ENCODE measurements at regions not wholly inside any gene's neighbourhood (a gene's known extent, or its start where the extent isn't known, plus 50 kb on each side); places are given as distances from the start of the nearest gene placed in this dataset.

DNA sequence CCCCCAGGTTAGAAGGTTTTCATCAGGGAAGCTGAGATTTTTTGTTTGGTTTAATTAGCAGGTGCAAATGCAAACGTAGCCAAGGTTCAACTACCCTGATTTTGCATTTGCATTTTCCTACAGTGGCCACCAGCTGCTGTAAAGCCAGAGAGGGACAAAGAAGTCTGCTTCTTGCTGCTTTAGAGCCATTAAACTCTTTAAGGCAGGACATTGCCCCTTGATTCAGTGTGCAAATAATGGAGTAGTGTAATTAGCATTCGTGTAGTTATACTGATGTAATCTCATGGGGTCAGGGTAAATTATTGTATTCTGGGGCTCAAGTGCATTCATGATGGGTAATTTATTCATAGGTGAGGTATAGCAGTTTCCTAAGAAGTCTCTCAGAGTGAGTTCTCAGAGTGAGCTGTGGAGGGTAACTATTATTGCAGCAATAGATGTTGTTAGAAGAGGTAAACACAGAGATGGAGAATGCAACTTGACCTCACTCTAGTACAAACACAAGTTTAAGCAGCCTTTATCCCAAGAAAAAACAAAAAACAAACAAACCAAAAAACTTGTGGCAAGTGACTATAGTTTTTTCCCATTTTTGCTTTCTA is 526.5 kb downstream of the KIF4B start:
- H3K9me3 ChIP-seq (ENCODE audit: control insufficient read depth in 4 of 4, low read length in 3 of 4) = no peaks in the 10 kb centered on the region
- H3K4me3 ChIP-seq (ENCODE audit: low read depth in 1 of 3, low read length in 3 of 3) = no peak overlapping the region
- H3K36me3 ChIP-seq (ENCODE audit: control insufficient read depth in 4 of 4, insufficient read depth in 3 of 4, low read depth in 1 of 4, low read length in 3 of 4) = no peaks in the 10 kb centered on the region
- DNase-seq (ENCODE audit: low spot score) = no peak
- TF ChIP-seq FOXA1 (IDR thresholded peaks at IDR 0.05) = no peak
- TF ChIP-seq, protein P1, sequence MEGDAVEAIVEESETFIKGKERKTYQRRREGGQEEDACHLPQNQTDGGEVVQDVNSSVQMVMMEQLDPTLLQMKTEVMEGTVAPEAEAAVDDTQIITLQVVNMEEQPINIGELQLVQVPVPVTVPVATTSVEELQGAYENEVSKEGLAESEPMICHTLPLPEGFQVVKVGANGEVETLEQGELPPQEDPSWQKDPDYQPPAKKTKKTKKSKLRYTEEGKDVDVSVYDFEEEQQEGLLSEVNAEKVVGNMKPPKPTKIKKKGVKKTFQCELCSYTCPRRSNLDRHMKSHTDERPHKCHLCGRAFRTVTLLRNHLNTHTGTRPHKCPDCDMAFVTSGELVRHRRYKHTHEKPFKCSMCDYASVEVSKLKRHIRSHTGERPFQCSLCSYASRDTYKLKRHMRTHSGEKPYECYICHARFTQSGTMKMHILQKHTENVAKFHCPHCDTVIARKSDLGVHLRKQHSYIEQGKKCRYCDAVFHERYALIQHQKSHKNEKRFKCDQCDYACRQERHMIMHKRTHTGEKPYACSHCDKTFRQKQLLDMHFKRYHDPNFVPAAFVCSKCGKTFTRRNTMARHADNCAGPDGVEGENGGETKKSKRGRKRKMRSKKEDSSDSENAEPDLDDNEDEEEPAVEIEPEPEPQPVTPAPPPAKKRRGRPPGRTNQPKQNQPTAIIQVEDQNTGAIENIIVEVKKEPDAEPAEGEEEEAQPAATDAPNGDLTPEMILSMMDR (IDR thresholded peaks at IDR 0.05; ENCODE audit: low read depth, low read length, missing input control) = no peak
- no peak for TF ChIP-seq RAD21 (IDR thresholded peaks at IDR 0.05)
- TF ChIP-seq, protein P2, sequence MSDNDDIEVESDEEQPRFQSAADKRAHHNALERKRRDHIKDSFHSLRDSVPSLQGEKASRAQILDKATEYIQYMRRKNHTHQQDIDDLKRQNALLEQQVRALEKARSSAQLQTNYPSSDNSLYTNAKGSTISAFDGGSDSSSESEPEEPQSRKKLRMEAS (IDR thresholded peaks at IDR 0.05) = no peak
- no peak for TF ChIP-seq YY1 (IDR thresholded peaks at IDR 0.05)
- no peak for TF ChIP-seq FOXA2 (IDR thresholded peaks at IDR 0.05)
- no peak for TF ChIP-seq RXRA (IDR thresholded peaks at IDR 0.05)
- TF ChIP-seq EGR1 (IDR thresholded peaks at IDR 0.05; ENCODE audit: low read depth in 2 of 2) = no peak
- TF ChIP-seq, protein P3, sequence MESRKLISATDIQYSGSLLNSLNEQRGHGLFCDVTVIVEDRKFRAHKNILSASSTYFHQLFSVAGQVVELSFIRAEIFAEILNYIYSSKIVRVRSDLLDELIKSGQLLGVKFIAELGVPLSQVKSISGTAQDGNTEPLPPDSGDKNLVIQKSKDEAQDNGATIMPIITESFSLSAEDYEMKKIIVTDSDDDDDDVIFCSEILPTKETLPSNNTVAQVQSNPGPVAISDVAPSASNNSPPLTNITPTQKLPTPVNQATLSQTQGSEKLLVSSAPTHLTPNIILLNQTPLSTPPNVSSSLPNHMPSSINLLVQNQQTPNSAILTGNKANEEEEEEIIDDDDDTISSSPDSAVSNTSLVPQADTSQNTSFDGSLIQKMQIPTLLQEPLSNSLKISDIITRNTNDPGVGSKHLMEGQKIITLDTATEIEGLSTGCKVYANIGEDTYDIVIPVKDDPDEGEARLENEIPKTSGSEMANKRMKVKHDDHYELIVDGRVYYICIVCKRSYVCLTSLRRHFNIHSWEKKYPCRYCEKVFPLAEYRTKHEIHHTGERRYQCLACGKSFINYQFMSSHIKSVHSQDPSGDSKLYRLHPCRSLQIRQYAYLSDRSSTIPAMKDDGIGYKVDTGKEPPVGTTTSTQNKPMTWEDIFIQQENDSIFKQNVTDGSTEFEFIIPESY (IDR thresholded peaks at IDR 0.05) = no peak
- no peak for TF ChIP-seq HNF4A (conservative IDR thresholded peaks at IDR 0.05)
- TF ChIP-seq GABPA (IDR thresholded peaks at IDR 0.05 in 1 of 2, conservative IDR thresholded peaks at IDR 0.05 in 1 of 2) = no peak
- TF ChIP-seq SP1 (IDR thresholded peaks at IDR 0.05) = no peak
- no peak for TF ChIP-seq TAF1 (conservative IDR thresholded peaks at IDR 0.05)
- TF ChIP-seq, protein P4, sequence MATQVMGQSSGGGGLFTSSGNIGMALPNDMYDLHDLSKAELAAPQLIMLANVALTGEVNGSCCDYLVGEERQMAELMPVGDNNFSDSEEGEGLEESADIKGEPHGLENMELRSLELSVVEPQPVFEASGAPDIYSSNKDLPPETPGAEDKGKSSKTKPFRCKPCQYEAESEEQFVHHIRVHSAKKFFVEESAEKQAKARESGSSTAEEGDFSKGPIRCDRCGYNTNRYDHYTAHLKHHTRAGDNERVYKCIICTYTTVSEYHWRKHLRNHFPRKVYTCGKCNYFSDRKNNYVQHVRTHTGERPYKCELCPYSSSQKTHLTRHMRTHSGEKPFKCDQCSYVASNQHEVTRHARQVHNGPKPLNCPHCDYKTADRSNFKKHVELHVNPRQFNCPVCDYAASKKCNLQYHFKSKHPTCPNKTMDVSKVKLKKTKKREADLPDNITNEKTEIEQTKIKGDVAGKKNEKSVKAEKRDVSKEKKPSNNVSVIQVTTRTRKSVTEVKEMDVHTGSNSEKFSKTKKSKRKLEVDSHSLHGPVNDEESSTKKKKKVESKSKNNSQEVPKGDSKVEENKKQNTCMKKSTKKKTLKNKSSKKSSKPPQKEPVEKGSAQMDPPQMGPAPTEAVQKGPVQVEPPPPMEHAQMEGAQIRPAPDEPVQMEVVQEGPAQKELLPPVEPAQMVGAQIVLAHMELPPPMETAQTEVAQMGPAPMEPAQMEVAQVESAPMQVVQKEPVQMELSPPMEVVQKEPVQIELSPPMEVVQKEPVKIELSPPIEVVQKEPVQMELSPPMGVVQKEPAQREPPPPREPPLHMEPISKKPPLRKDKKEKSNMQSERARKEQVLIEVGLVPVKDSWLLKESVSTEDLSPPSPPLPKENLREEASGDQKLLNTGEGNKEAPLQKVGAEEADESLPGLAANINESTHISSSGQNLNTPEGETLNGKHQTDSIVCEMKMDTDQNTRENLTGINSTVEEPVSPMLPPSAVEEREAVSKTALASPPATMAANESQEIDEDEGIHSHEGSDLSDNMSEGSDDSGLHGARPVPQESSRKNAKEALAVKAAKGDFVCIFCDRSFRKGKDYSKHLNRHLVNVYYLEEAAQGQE (IDR thresholded peaks at IDR 0.05) = no peak
- TF ChIP-seq JUND (IDR thresholded peaks at IDR 0.05) = no peak
- TF ChIP-seq, protein P5, sequence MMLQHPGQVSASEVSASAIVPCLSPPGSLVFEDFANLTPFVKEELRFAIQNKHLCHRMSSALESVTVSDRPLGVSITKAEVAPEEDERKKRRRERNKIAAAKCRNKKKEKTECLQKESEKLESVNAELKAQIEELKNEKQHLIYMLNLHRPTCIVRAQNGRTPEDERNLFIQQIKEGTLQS (IDR thresholded peaks at IDR 0.05) = no peak
- TF ChIP-seq NR2F2 (IDR thresholded peaks at IDR 0.05) = no peak
- no peak for TF ChIP-seq HNF4G (IDR thresholded peaks at IDR 0.05)
- H3K27ac ChIP-seq (ENCODE audit: low read depth in 1 of 2, low read length in 2 of 2) = no peak overlapping the region
- no peaks in the 10 kb centered on the region for H3K27me3 ChIP-seq (ENCODE audit: control insufficient read depth in 4 of 4, insufficient read depth in 4 of 4, low read length in 3 of 4)
- H3K9ac ChIP-seq (ENCODE audit: low read depth in 1 of 2, low read length in 2 of 2) = no peak overlapping the region
- no peaks in the 10 kb centered on the region for H3K4me1 ChIP-seq (ENCODE audit: control insufficient read depth in 4 of 4, insufficient read depth in 4 of 4, low read length in 3 of 4)
- WGBS = 16% methylated on average over 2 of the region's 2 CpGs

Measured in liver (tissue), 8 donors.